ENCODE measurements at regions not wholly inside any gene's neighbourhood (a gene's known extent, or its start where the extent isn't known, plus 50 kb on each side); places are given as distances from the start of the nearest gene placed in this dataset.

- TF ChIP-seq CTCF (IDR thresholded peaks at IDR 0.05) (no peak), POLR2A (IDR thresholded peaks at IDR 0.05) (no peak)
Observed at GRCh38 chr15:95274101-95274500, 1042.7 kb downstream of the MCTP2 start.
